SK-N-SH (cell line): ENCODE measurements at regions not wholly inside any gene's neighbourhood (a gene's known extent, or its start where the extent isn't known, plus 50 kb on each side); places are given as distances from the start of the nearest gene placed in this dataset.

ENCODE experiments used
- CTCF ChIP-seq: fragments of 200-600 bp; sonication (generic); IDR thresholded peaks from 2 replicates; pipeline ENCODE4 v1.6.1; 2017; ENCODE audit warnings: antibody characterized with exemption, mild to moderate bottlenecking, moderate library complexity
- FOXM1 ChIP-seq: IDR thresholded peaks from 2 replicates; pipeline ENCODE4 v1.4.0; 2012; ENCODE audit warnings: low read depth, mild to moderate bottlenecking
- JUND ChIP-seq: IDR thresholded peaks from 2 replicates; pipeline ENCODE4 v1.4.0; 2012
- POLR2AphosphoS5 ChIP-seq: IDR thresholded peaks from 2 replicates; pipeline ENCODE4 v1.6.1; 2012; ENCODE audit warnings: low read depth, low read length
- RAD21 ChIP-seq: IDR thresholded peaks from 2 replicates; pipeline ENCODE4 v1.6.1; 2012; ENCODE audit warnings: mild to moderate bottlenecking, low read length
- TAF1 ChIP-seq: IDR thresholded peaks from 2 replicates; pipeline ENCODE4 v1.6.1; 2012; ENCODE audit warnings: low read depth, mild to moderate bottlenecking, low read length, moderate library complexity, borderline replicate concordance
- TEAD4 ChIP-seq: IDR thresholded peaks from 2 replicates; pipeline ENCODE4 v1.4.0; 2012; ENCODE audit warnings: mild to moderate bottlenecking, borderline replicate concordance; ENCODE audit not compliant: insufficient read depth
- ZBTB33 ChIP-seq: IDR thresholded peaks from 2 replicates; pipeline ENCODE4 v1.4.0; 2012; ENCODE audit warnings: low read depth, borderline replicate concordance

- TF ChIP-seq CTCF (no peak), POLR2AphosphoS5 (no peak), TEAD4 (no peak), FOXM1 (no peak), RAD21 (no peak), JUND (no peak), TAF1 (no peak), ZBTB33 (no peak)
Measured at GRCh38 chr21:38622827-38623209, 124.5 kb upstream of the ERG start.
